ENCODE measurements at regions not wholly inside any gene's neighbourhood (a gene's known extent, or its start where the extent isn't known, plus 50 kb on each side); places are given as distances from the start of the nearest gene placed in this dataset.
"Not testable (repeated sequence)": the region's sequence is repeated elsewhere in the genome, so short reads cannot be mapped to it uniquely, and the experiment has no call there.

GRCh38 chr14:105884808-105885281 is 358.5 kb downstream of the TMEM121 start:
- FAIRE-seq = no peak
- DNase-seq (ENCODE audit: insufficient read length, low spot score) = no peak
- TF ChIP-seq POLR2AphosphoS5 (IDR thresholded peaks at IDR 0.05; ENCODE audit: low read depth, low read length) = no peak
- TF ChIP-seq SPI1 (IDR thresholded peaks at IDR 0.05; ENCODE audit: low read depth, low read length) = no peak
- TF ChIP-seq POLR2A (IDR thresholded peaks at IDR 0.05; ENCODE audit: low read depth, low read length) = no peak
- TF ChIP-seq POU2F2 (IDR thresholded peaks at IDR 0.05; ENCODE audit: low read depth, low read length) = no peak
- no peak for TF ChIP-seq TAF1 (IDR thresholded peaks at IDR 0.05; ENCODE audit: low read depth, low read length)
- no peak for TF ChIP-seq PAX5 (IDR thresholded peaks at IDR 0.05; ENCODE audit: insufficient read depth, low read length, severe bottlenecking)

GRCh38 chr14:105885561-105886320 is 359.4 kb downstream of the TMEM121 start:
- no peak for FAIRE-seq
- TF ChIP-seq PAX5 (IDR thresholded peaks at IDR 0.05; ENCODE audit: insufficient read depth, low read length, severe bottlenecking) (no peak), SPI1 (IDR thresholded peaks at IDR 0.05; ENCODE audit: low read depth, low read length) (no peak), POLR2A (IDR thresholded peaks at IDR 0.05; ENCODE audit: low read depth, low read length) (no peak), POLR2AphosphoS5 (IDR thresholded peaks at IDR 0.05; ENCODE audit: low read depth, low read length) (no peak), POU2F2 (IDR thresholded peaks at IDR 0.05; ENCODE audit: low read depth, low read length) (no peak), TAF1 (IDR thresholded peaks at IDR 0.05; ENCODE audit: low read depth, low read length) (no peak)
- no peak for DNase-seq (ENCODE audit: insufficient read length, low spot score)

DNA sequence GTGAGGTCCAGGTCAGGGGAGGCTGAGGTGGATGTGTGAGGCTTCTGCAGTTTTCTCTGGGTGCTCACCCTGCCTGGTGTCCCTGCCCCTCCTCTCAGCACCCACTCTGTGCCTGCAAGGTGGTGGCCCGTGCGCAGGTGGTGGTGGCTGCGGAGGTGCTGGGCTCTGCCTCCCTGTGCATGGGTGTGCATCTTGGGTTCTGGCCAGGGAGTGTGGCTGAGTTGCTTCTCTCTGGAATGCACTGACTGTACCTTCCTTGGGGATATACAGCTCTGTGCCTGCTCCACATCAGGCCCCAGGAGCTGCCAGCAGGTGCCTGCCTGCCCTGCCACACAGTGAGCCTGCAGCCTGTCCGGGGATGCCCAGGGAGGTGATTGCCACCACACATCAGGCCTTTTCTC is 360.4 kb downstream of the TMEM121 start:
- not testable (repeated sequence) for DNase-seq (ENCODE audit: insufficient read length, low spot score)

DNA sequence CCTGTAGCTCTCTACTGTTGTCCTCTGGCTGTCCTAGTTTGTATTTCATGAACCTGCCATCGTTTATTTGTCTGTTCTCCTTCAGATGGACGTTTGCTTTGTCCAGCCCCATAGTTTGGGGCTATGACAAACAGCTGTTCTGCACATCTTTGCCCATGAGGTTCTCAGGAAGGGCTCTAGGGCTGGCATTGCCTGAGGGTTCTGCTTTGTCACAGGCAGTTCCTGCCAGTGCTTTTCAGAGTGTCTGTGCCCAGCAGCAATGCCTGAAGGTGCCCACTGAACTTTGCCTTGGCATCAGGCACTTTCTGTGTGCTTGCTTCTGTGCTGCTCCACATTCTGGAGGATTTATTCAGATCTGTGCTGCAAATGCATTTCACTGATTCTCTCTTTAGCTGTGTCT is 361.3 kb downstream of the TMEM121 start:
- no peak for FAIRE-seq
- DNase-seq (ENCODE audit: insufficient read length, low spot score) = no peak
- TF ChIP-seq POLR2AphosphoS5 (IDR thresholded peaks at IDR 0.05; ENCODE audit: low read depth, low read length) (no peak), POU2F2 (IDR thresholded peaks at IDR 0.05; ENCODE audit: low read depth, low read length) (no peak), SPI1 (IDR thresholded peaks at IDR 0.05; ENCODE audit: low read depth, low read length) (no peak), PAX5 (IDR thresholded peaks at IDR 0.05; ENCODE audit: insufficient read depth, low read length, severe bottlenecking) (no peak), TAF1 (IDR thresholded peaks at IDR 0.05; ENCODE audit: low read depth, low read length) (no peak), POLR2A (IDR thresholded peaks at IDR 0.05; ENCODE audit: low read depth, low read length) (no peak)

More for the DNA sequence above, 360.4 kb downstream of the TMEM121 start:
- not testable (repeated sequence) for FAIRE-seq

DNA sequence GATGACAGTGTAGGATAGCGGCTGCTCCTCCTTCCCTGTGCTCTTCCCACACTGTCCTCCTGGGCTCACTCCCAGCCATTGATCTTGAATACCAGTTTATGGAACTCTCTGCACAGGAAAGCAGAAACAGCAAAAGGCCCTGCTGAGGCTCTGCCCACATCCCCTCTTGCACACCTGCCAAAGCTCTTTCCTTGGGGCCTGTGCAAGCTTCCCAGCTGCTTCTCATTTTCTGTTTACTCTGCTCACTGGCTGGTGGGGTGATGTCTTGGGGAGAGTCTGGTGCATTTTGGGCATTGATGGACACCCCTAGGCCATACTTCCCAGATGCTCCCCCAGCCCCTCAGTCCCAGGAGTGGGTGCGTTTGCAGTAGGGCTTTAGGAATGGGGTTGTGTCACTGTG is 361.8 kb downstream of the TMEM121 start:
- TF ChIP-seq POLR2A (IDR thresholded peaks at IDR 0.05; ENCODE audit: low read depth, low read length) (no peak), TAF1 (IDR thresholded peaks at IDR 0.05; ENCODE audit: low read depth, low read length) (no peak), POLR2AphosphoS5 (IDR thresholded peaks at IDR 0.05; ENCODE audit: low read depth, low read length) (no peak), PAX5 (IDR thresholded peaks at IDR 0.05; ENCODE audit: insufficient read depth, low read length, severe bottlenecking) (no peak), POU2F2 (IDR thresholded peaks at IDR 0.05; ENCODE audit: low read depth, low read length) (no peak), SPI1 (IDR thresholded peaks at IDR 0.05; ENCODE audit: low read depth, low read length) (no peak)
- DNase-seq (ENCODE audit: insufficient read length, low spot score) (no peak), FAIRE-seq (no peak)

GRCh38 chr14:105888784-105889665 is 362.6 kb downstream of the TMEM121 start:
- TF ChIP-seq POLR2A (IDR thresholded peaks at IDR 0.05; ENCODE audit: low read depth, low read length) (no peak), POU2F2 (IDR thresholded peaks at IDR 0.05; ENCODE audit: low read depth, low read length) (no peak), PAX5 (IDR thresholded peaks at IDR 0.05; ENCODE audit: insufficient read depth, low read length, severe bottlenecking) (no peak), POLR2AphosphoS5 (IDR thresholded peaks at IDR 0.05; ENCODE audit: low read depth, low read length) (no peak), SPI1 (IDR thresholded peaks at IDR 0.05; ENCODE audit: low read depth, low read length) (no peak), TAF1 (IDR thresholded peaks at IDR 0.05; ENCODE audit: low read depth, low read length) (no peak)
- no peak for FAIRE-seq
- DNase-seq (ENCODE audit: insufficient read length, low spot score) = no peak

GRCh38 chr14:105889666-105890473 is 363.5 kb downstream of the TMEM121 start:
- no peak for TF ChIP-seq TAF1 (IDR thresholded peaks at IDR 0.05; ENCODE audit: low read depth, low read length)
- no peak for TF ChIP-seq PAX5 (IDR thresholded peaks at IDR 0.05; ENCODE audit: insufficient read depth, low read length, severe bottlenecking)
- TF ChIP-seq POLR2AphosphoS5 (IDR thresholded peaks at IDR 0.05; ENCODE audit: low read depth, low read length) = no peak
- DNase-seq (ENCODE audit: insufficient read length, low spot score) = no peak
- no peak for FAIRE-seq

DNA sequence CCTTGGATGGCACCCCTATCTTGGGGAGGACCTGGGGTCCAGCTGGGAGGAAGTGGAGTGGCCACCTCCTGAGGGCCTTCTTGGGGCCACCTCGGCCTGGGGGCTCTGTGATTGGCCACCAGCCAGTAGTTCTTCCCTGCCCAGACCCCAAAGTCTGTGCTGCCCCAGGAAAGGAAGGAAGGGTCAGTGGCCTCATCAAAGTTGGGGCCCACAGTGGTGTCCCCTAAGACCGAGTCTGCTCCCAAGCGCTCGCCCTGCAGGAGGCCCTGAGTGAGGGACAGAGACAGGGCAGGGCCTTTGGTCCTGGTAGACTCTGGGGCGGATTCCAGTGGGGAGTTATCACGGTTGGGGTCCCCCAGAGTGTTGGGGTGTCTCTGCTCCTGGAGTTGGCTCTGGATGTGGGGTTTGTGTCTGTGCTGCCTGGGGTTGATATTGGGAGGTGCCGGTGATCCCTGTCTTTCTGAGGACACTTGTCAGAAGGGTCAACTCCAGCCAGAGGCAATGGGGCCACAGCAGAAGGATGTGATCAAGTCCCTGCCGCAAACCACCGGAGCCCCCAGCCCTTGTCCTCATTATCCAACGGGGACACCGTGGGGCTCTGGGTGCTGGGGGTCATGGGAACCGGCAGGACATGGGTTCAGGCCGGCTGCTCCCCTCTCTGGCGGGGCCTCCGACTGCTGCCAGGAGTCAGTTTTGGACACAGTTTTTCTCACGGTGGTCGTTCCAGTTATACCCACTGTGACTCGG is 364.3 kb downstream of the TMEM121 start:
- DNase-seq (ENCODE audit: insufficient read length, low spot score) (no peak), FAIRE-seq (no peak)
- TF ChIP-seq POU2F2 (IDR thresholded peaks at IDR 0.05; ENCODE audit: low read depth, low read length) = no peak
- TF ChIP-seq POLR2AphosphoS5 (IDR thresholded peaks at IDR 0.05; ENCODE audit: low read depth, low read length) = no peak
- TF ChIP-seq SPI1 (IDR thresholded peaks at IDR 0.05; ENCODE audit: low read depth, low read length) = no peak
- TF ChIP-seq POLR2A (IDR thresholded peaks at IDR 0.05; ENCODE audit: low read depth, low read length) = no peak
- no peak for TF ChIP-seq TAF1 (IDR thresholded peaks at IDR 0.05; ENCODE audit: low read depth, low read length)
- TF ChIP-seq PAX5 (IDR thresholded peaks at IDR 0.05; ENCODE audit: insufficient read depth, low read length, severe bottlenecking) = no peak
